H9 (cell line): ENCODE measurements at regions not wholly inside any gene's neighbourhood (a gene's known extent, or its start where the extent isn't known, plus 50 kb on each side); places are given as distances from the start of the nearest gene placed in this dataset.

Experiments used
- DNase-seq: peaks from one replicate; pipeline ENCODE4 v3.0.0-alpha.2; 2017
- H2AFZ ChIP-seq: one replicate; pipeline ENCODE4 v1.6.1; 2013; ENCODE audit warnings: mild to moderate bottlenecking, low read length, control low read depth, moderate library complexity
- H2AK5ac ChIP-seq: 2 replicates; pipeline ENCODE4 v1.6.1; 2013; ENCODE audit warnings: low read length, control low read depth, mixed read lengths; ENCODE audit not compliant: insufficient read length
- H2BK120ac ChIP-seq: one replicate; pipeline ENCODE4 v1.6.1; 2013; ENCODE audit warnings: low read depth, mild to moderate bottlenecking, low read length, control low read depth, inconsistent platforms; ENCODE audit not compliant: poor library complexity, severe bottlenecking
- H2BK12ac ChIP-seq: 2 replicates; pipeline ENCODE4 v1.6.1; 2013; ENCODE audit warnings: low read length, control low read depth, mixed read lengths, low read depth; ENCODE audit not compliant: insufficient read length
- H2BK15ac ChIP-seq: 2 replicates; pipeline ENCODE4 v1.6.1; 2013; ENCODE audit warnings: low read depth, low read length, control low read depth
- H2BK20ac ChIP-seq: one replicate; pipeline ENCODE4 v1.6.1; 2013; ENCODE audit warnings: low read depth, mild to moderate bottlenecking, low read length, control low read depth, inconsistent platforms; ENCODE audit not compliant: poor library complexity, severe bottlenecking
- H2BK5ac ChIP-seq: 2 replicates; pipeline ENCODE4 v1.6.1; 2013; ENCODE audit warnings: low read length, control low read depth, mixed read lengths; ENCODE audit not compliant: insufficient read length
- H3K14ac ChIP-seq: 2 replicates; pipeline ENCODE4 v1.6.1; 2013; ENCODE audit warnings: low read length, control low read depth; ENCODE audit not compliant: insufficient read depth
- H3K18ac ChIP-seq: 2 replicates; pipeline ENCODE4 v1.6.1; 2013; ENCODE audit warnings: low read depth, mild to moderate bottlenecking, mixed read lengths, low read length, control low read depth; ENCODE audit not compliant: insufficient read length
- H3K23ac ChIP-seq: 2 replicates; pipeline ENCODE4 v1.6.1; 2013; ENCODE audit warnings: low read length, control low read depth, mixed read lengths, low read depth; ENCODE audit not compliant: insufficient read length
- H3K23me2 ChIP-seq: 2 replicates; pipeline ENCODE4 v1.6.1; 2013; ENCODE audit warnings: low read depth, mild to moderate bottlenecking, mixed read lengths, low read length, control low read depth; ENCODE audit not compliant: insufficient read length, poor library complexity, severe bottlenecking
- H3K27ac ChIP-seq: 2 replicates; pipeline ENCODE4 v1.5.1; 2013; ENCODE audit warnings: low read length, control low read depth, mixed read lengths, low read depth; ENCODE audit not compliant: insufficient read length
- H3K27me3 ChIP-seq: 2 replicates; pipeline ENCODE4 v1.6.1; 2013; ENCODE audit warnings: low read length, control low read depth, inconsistent platforms; ENCODE audit not compliant: insufficient read depth
- H3K4ac ChIP-seq: 2 replicates; pipeline ENCODE4 v1.6.1; 2013; ENCODE audit warnings: low read depth, mild to moderate bottlenecking, control low read depth, inconsistent platforms, low read length, moderate library complexity
- H3K4me1 ChIP-seq: 2 replicates; pipeline ENCODE4 v1.6.1; 2013; ENCODE audit warnings: low read length, control low read depth, inconsistent platforms; ENCODE audit not compliant: insufficient read depth
- H3K4me2 ChIP-seq: 2 replicates; pipeline ENCODE4 v1.6.1; 2013; ENCODE audit warnings: low read length, control low read depth, mixed read lengths; ENCODE audit not compliant: insufficient read length, insufficient read depth
- H3K56ac ChIP-seq: 2 replicates; pipeline ENCODE4 v1.6.1; 2013; ENCODE audit warnings: low read depth, mild to moderate bottlenecking, mixed read lengths, low read length, control low read depth; ENCODE audit not compliant: insufficient read length
- H3K79me1 ChIP-seq: 2 replicates; pipeline ENCODE4 v1.6.1; 2013; ENCODE audit warnings: low read depth, mild to moderate bottlenecking, moderate library complexity, low read length, control low read depth, inconsistent platforms; ENCODE audit not compliant: insufficient read depth, poor library complexity, severe bottlenecking
- H3K79me2 ChIP-seq: 2 replicates; pipeline ENCODE4 v1.6.1; 2013; ENCODE audit warnings: low read length, control low read depth, inconsistent platforms; ENCODE audit not compliant: insufficient read depth
- H3K9ac ChIP-seq: 2 replicates; pipeline ENCODE4 v1.6.1; 2013; ENCODE audit warnings: low read length, control low read depth, mixed read lengths; ENCODE audit not compliant: insufficient read length; ENCODE audit errors: extremely low read depth
- H3K9me3 ChIP-seq: one replicate; pipeline ENCODE4 v1.6.1; 2013; ENCODE audit warnings: low read depth, low read length, inconsistent platforms; ENCODE audit not compliant: control insufficient read depth
- H3T11ph ChIP-seq: one replicate; pipeline ENCODE4 v1.6.1; 2013; ENCODE audit warnings: mild to moderate bottlenecking, low read length, control low read depth, inconsistent platforms
- H4K20me1 ChIP-seq: one replicate; pipeline ENCODE4 v1.6.1; 2013; ENCODE audit not compliant: control insufficient read depth, insufficient read length, insufficient read depth
- H4K5ac ChIP-seq: 2 replicates; pipeline ENCODE4 v1.6.1; 2013; ENCODE audit warnings: low read depth, mild to moderate bottlenecking, mixed read lengths, low read length, control low read depth; ENCODE audit not compliant: insufficient read length
- H4K8ac ChIP-seq: replicated peaks from 2 replicates; pipeline ENCODE4 v1.6.1; 2013; ENCODE audit warnings: low read length, control low read depth, mixed read lengths, low read depth; ENCODE audit not compliant: insufficient read length
- H4K91ac ChIP-seq: 2 replicates; pipeline ENCODE4 v1.6.1; 2013; ENCODE audit warnings: low read depth, mild to moderate bottlenecking, moderate library complexity, mixed read lengths, low read length, control low read depth; ENCODE audit not compliant: insufficient read length
- H3K27ac Mint-ChIP-seq, 3 experiments: 2 replicates in 2 of 3; 3 replicates in 1 of 3; pipeline ENCODE4 v1.8.0; 2020 to 2021; ENCODE audit warnings: mixed read lengths in 3 of 3, mild to moderate bottlenecking in 1 of 3, moderate library complexity in 1 of 3
- H3K27me3 Mint-ChIP-seq: 2 replicates; pipeline ENCODE4 v1.8.0; 2021; ENCODE audit warnings: low read depth, mild to moderate bottlenecking, moderate library complexity, mixed read lengths
- H3K36me3 Mint-ChIP-seq, 3 experiments: 2 replicates in 2 of 3; 3 replicates in 1 of 3; pipeline ENCODE4 v1.8.0; 2020 to 2021; ENCODE audit warnings: low read depth in 3 of 3, mixed read lengths in 3 of 3; ENCODE audit not compliant: insufficient read depth in 1 of 3
- H3K4me1 Mint-ChIP-seq, 2 experiments: 2 replicates each; pipeline ENCODE4 v1.8.0; 2020; ENCODE audit warnings: mixed read lengths in 2 of 2
- H3K4me3 Mint-ChIP-seq, 2 experiments: 2 replicates in 1 of 2; 3 replicates in 1 of 2; pipeline ENCODE4 v1.8.0; 2020 to 2021; ENCODE audit warnings: mild to moderate bottlenecking in 2 of 2, mixed read lengths in 2 of 2, moderate library complexity in 1 of 2
- H3K9me3 Mint-ChIP-seq, 2 experiments: 2 replicates in 1 of 2; 3 replicates in 1 of 2; pipeline ENCODE4 v1.8.0; 2020; ENCODE audit warnings: mild to moderate bottlenecking in 2 of 2, mixed read lengths in 2 of 2, moderate library complexity in 1 of 2
- WGBS: extraction: QIAGEN DNeasy Blood & Tissue Kit; methylation state at CpG from one replicate; pipeline ENCODE4 v1.1.7; 2013; ENCODE audit warnings: missing lambda C conversion rate, low lambda C conversion rate, mixed read lengths; ENCODE audit not compliant: insufficient read length; ENCODE audit errors: extremely low coverage; 5-methylcytosine and 5-hydroxymethylcytosine counted together
- TF ChIP-seq, protein P1 (sequence below): fragments of 200-600 bp; sonication (generic); conservative IDR thresholded peaks from 3 replicates; pipeline ENCODE4 v1.8.0; 2021; ENCODE audit warnings: antibody characterized with exemption, mild to moderate bottlenecking

GRCh38 chr10:64277536-64277935, 756.3 kb downstream of the REEP3 start:
- Histone ChIP-seq H3K79me2 (no peaks in the 10 kb centered on the region), H2BK12ac (no peak overlapping the region), H3K23me2 (no peaks in the 10 kb centered on the region), H3K23ac (no peak overlapping the region), H4K91ac (no peak overlapping the region), H4K8ac (no peak overlapping the region), H3K4ac (no peak overlapping the region), H3K27ac (no peak overlapping the region), H3K9me3 (no peaks in the 10 kb centered on the region), H3K4me1 (no peaks in the 10 kb centered on the region), H3K27me3 (no peaks in the 10 kb centered on the region), H3K9ac (no peak overlapping the region), H3K18ac (no peak overlapping the region), H3K56ac (no peak overlapping the region), H4K20me1 (no peaks in the 10 kb centered on the region), H3K79me1 (no peaks in the 10 kb centered on the region), H2BK5ac (no peak overlapping the region), H4K5ac (no peak overlapping the region), H3T11ph (no peak overlapping the region), H2BK20ac (no peak overlapping the region), H3K4me2 (no peak overlapping the region), H2BK120ac (no peak overlapping the region), H2AK5ac (no peak overlapping the region), H2AFZ (no peak overlapping the region), H3K14ac (no peak overlapping the region), H2BK15ac (no peak overlapping the region)
- Mint-ChIP-seq H3K9me3 (no peaks in the 10 kb centered on the region), H3K27ac (no peak overlapping the region), H3K4me3 (no peak overlapping the region), H3K4me1 (no peaks in the 10 kb centered on the region), H3K27me3 (no peaks in the 10 kb centered on the region), H3K36me3 (no peaks in the 10 kb centered on the region)
- no peak for DNase-seq
- TF ChIP-seq, protein P1, sequence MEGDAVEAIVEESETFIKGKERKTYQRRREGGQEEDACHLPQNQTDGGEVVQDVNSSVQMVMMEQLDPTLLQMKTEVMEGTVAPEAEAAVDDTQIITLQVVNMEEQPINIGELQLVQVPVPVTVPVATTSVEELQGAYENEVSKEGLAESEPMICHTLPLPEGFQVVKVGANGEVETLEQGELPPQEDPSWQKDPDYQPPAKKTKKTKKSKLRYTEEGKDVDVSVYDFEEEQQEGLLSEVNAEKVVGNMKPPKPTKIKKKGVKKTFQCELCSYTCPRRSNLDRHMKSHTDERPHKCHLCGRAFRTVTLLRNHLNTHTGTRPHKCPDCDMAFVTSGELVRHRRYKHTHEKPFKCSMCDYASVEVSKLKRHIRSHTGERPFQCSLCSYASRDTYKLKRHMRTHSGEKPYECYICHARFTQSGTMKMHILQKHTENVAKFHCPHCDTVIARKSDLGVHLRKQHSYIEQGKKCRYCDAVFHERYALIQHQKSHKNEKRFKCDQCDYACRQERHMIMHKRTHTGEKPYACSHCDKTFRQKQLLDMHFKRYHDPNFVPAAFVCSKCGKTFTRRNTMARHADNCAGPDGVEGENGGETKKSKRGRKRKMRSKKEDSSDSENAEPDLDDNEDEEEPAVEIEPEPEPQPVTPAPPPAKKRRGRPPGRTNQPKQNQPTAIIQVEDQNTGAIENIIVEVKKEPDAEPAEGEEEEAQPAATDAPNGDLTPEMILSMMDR = no peak
- WGBS = no CpG with 5 or more reads among the region's 3 CpGs
